AG04449 (cell line): ENCODE measurements at regions not wholly inside any gene's neighbourhood (a gene's known extent, or its start where the extent isn't known, plus 50 kb on each side); places are given as distances from the start of the nearest gene placed in this dataset.

Experiments
- CTCF ChIA-PET: fragments of 350-600 bp; formaldehyde crosslinking; extraction: SDS; loops from one replicate; lab custom pipeline; 2021; ENCODE audit warnings: antibody characterized with exemption; lab: Yijun Ruan, JAX
- POLR2A ChIA-PET: fragments of 400-600, 350-600 bp; formaldehyde crosslinking; extraction: SDS; loops from one replicate; lab custom pipeline; 2020; ENCODE audit warnings: antibody characterized with exemption, inconsistent platforms; lab: Yijun Ruan, JAX
- DNase-seq: peaks from one replicate; pipeline ENCODE4 v3.0.0-alpha.2; 2010; ENCODE audit warnings: low read depth, low spot score
- H3K4me3 ChIP-seq: 2 replicates; pipeline ENCODE4 v1.5.1; 2011; ENCODE audit warnings: low read depth, mild to moderate bottlenecking, control low read depth, low read length
- CTCF ChIP-seq: IDR thresholded peaks from one replicate; pipeline ENCODE4 v1.5.1; 2011; ENCODE audit warnings: mild to moderate bottlenecking, moderate library complexity, low read length, control low read depth, inconsistent platforms; ENCODE audit not compliant: insufficient read depth; ENCODE audit errors: missing control alignments

- H3K4me3 ChIP-seq = no peak overlapping the region
- ChIA-PET CTCF (no interaction called here), POLR2A (no interaction called here)
- no peak for TF ChIP-seq CTCF
- no peak for DNase-seq
Measured at GRCh38 chr20:16942756-16943155, 194.6 kb downstream of the OTOR start.

- no peak for DNase-seq
- H3K4me3 ChIP-seq = no peak overlapping the region
- ChIA-PET CTCF (interaction anchor here (0.7 to 1.0 kb wide), 2 partner anchors 123 to 141 kb away, joined by 3 read pairs; no protein-coding TSS in a partner anchor), POLR2A (no interaction called here)
- TF ChIP-seq CTCF = no peak
Measured at GRCh38 chr20:16944745-16945144, 196.6 kb downstream of the OTOR start.

- DNase-seq = no peak
- no peak overlapping the region for H3K4me3 ChIP-seq
- TF ChIP-seq CTCF = no peak
- CTCF ChIA-PET = no interaction called here
- POLR2A ChIA-PET = no interaction called here
Measured at GRCh38 chr20:16945619-16946018, 197.5 kb downstream of the OTOR start.

GRCh38 chr20:16946097-16946496, 197.9 kb downstream of the OTOR start:
- ChIA-PET CTCF (no interaction called here), POLR2A (no interaction called here)
- TF ChIP-seq CTCF = no peak
- no peak overlapping the region for H3K4me3 ChIP-seq
- no peak for DNase-seq

- DNase-seq = no peak
- CTCF ChIA-PET = no interaction called here
- POLR2A ChIA-PET = no interaction called here
- H3K4me3 ChIP-seq = no peak overlapping the region
- no peak for TF ChIP-seq CTCF
Measured at GRCh38 chr20:16947479-16947878, 199.3 kb downstream of the OTOR start.

GRCh38 chr20:16951876-16952275, 203.7 kb downstream of the OTOR start:
- no peak overlapping the region for H3K4me3 ChIP-seq
- CTCF ChIA-PET = no interaction called here
- no peak for DNase-seq
- no peak for TF ChIP-seq CTCF
- POLR2A ChIA-PET = no interaction called here
